ENCODE measurements at regions not wholly inside any gene's neighbourhood (a gene's known extent, or its start where the extent isn't known, plus 50 kb on each side); places are given as distances from the start of the nearest gene placed in this dataset.

DNA sequence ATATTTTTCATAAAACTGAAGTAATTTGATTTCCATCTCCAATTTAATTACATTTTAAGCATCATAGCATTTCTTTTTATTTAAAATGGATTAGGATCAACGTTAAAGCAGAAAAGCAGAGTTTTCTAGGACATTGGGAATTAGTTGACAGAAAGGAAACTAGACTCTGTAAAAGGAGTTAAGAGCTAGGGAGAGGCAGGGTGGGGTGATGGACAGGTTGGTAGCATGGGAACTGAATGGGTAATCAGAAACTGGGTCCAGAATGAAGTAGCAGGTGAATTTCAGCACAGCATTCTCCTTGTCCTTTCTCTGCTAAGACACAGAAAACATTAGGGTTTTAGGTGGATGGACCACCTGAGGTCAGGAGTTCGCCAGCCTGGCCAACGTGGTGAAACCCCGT, 97.6 kb downstream of the ANAPC4 start:
- TF ChIP-seq, protein P1, sequence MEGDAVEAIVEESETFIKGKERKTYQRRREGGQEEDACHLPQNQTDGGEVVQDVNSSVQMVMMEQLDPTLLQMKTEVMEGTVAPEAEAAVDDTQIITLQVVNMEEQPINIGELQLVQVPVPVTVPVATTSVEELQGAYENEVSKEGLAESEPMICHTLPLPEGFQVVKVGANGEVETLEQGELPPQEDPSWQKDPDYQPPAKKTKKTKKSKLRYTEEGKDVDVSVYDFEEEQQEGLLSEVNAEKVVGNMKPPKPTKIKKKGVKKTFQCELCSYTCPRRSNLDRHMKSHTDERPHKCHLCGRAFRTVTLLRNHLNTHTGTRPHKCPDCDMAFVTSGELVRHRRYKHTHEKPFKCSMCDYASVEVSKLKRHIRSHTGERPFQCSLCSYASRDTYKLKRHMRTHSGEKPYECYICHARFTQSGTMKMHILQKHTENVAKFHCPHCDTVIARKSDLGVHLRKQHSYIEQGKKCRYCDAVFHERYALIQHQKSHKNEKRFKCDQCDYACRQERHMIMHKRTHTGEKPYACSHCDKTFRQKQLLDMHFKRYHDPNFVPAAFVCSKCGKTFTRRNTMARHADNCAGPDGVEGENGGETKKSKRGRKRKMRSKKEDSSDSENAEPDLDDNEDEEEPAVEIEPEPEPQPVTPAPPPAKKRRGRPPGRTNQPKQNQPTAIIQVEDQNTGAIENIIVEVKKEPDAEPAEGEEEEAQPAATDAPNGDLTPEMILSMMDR (IDR thresholded peaks at IDR 0.05; ENCODE audit: insufficient read depth, missing control alignments) = no peak
- FAIRE-seq = no peak
- DNase-seq (ENCODE audit: insufficient read length, low spot score) = no peak

DNA sequence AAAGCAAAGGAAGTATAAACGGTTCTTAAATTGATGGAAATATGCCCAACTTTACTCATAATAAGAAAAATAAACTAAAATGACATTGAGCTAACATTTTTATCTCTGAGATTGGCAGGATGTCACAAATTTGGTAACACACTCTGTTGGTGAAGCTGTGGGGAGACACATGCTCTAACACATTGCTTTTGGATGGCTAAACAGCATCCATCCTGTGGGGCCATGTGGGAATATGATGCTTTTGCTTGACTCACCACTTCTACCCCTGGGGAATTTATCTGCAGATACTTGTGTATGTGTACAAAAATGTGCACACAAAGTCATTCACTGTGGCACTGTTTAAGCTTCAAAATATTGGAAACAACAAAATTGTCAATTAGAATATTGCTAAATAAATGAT, 100.2 kb downstream of the ANAPC4 start:
- FAIRE-seq (no peak), DNase-seq (ENCODE audit: insufficient read length, low spot score) (no peak)
- TF ChIP-seq, protein P1 (IDR thresholded peaks at IDR 0.05; ENCODE audit: insufficient read depth, missing control alignments) = no peak

DNA sequence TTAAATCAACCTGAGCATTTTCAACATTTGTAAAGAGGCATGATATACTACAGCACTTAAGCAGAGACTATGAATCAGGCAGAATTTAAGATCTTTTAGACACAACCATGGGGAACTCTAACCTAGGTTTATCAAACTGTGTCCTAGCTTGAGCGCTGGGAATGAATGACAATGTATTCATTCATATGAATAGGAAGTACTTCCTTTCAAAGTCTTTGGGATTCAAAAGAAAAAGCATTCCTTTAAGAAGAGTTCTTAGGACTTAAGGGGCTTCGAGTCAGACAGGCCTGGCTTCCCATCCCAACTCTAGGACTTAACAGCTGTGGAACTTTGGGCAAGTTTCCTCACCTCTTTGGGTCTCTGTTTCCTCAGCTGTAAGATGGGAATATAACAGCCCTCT, 104.6 kb downstream of the ANAPC4 start:
- FAIRE-seq (no peak), DNase-seq (ENCODE audit: insufficient read length, low spot score) (no peak)
- TF ChIP-seq, protein P1 (IDR thresholded peaks at IDR 0.05; ENCODE audit: insufficient read depth, missing control alignments) = no peak

DNA sequence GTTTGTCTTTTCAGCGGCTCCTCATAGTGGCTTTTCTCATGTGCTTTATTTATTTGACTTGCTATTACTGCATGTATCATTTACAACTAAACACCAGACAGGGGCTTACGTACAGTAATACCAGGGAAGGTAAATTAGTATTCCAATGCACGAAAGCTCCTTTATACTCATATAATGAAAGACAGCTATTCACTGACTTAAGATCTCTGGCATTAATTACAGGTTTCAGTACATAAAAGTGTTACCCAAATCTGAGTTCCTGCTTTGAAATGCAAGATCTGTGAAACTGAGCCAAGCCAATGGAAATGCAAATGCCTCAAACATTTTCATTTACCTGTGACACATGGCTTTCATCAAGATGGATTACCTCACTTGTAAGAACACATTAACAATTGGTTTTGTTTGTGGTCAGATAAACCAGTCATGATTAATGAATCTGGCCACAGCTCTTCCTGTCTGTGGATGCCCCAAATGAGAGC, 107.2 kb downstream of the ANAPC4 start:
- TF ChIP-seq, protein P1 (IDR thresholded peaks at IDR 0.05; ENCODE audit: insufficient read depth, missing control alignments) = no peak
- no peak for DNase-seq (ENCODE audit: insufficient read length, low spot score)
- no peak for FAIRE-seq

DNA sequence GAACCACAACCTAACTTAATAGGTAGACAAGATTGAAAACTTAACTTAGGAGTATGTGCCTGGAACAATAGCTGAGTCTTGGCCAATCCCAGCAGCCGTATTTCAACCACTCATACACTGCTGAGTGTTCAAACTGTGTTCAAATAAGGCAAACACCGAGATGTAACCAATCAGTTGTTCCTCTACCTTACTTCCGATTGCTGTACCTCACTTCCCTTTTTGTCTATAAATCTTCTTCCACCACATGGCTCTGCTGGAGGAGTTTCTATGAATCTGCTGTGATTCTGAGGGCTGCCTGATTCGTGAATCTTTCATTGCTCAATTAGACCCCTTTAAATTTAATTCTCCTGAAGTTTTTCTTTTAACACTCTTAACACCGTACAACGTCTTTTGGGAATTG, 108.0 kb downstream of the ANAPC4 start:
- FAIRE-seq = no peak
- TF ChIP-seq, protein P1 (IDR thresholded peaks at IDR 0.05; ENCODE audit: insufficient read depth, missing control alignments) = no peak
- DNase-seq (ENCODE audit: insufficient read length, low spot score) = no peak

DNA sequence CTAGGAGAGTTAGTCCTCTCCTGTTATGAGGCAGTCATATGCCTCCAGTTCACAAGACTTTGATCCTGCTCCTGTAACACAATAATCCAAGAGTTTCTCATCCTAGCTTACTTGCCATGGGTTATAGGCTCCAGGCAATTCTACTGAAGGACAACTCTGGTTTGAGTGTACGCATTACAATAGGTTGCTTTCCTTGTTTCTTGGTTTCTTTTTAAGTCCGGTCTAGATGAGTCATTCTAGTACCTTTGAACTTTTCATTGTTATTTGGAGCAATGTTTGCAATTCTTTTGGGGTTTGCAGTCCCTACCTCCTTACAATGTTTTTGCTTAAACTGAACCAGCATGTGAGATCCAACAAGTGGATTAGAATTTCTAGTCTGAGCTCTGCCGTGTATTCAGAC, 109.1 kb downstream of the ANAPC4 start:
- FAIRE-seq = no peak
- no peak for DNase-seq (ENCODE audit: insufficient read length, low spot score)
- TF ChIP-seq, protein P1 (IDR thresholded peaks at IDR 0.05; ENCODE audit: insufficient read depth, missing control alignments) = no peak

DNA sequence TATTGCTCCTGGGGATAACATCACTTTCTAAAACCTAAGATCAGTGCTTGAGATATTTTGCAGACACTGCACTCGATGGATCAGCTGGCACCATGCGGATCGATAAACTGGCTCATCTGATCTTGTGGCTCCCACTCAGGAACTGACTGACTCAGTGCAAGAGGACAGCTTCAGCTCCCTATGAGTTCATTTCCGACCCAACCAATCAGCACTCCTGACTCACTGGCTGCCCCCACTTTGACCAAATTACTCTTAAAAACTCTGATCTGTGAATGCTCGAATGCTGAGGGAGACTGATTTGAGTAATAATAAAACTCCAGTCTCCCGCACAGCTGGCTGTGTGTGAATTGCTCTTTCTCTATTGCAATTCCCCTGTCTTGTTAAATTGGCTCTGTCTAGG, 110.1 kb downstream of the ANAPC4 start:
- FAIRE-seq (no peak), DNase-seq (ENCODE audit: insufficient read length, low spot score) (no peak)
- TF ChIP-seq, protein P1 (IDR thresholded peaks at IDR 0.05; ENCODE audit: insufficient read depth, missing control alignments) = no peak
